HG03097 (cell line): ENCODE measurements at regions not wholly inside any gene's neighbourhood (a gene's known extent, or its start where the extent isn't known, plus 50 kb on each side); places are given as distances from the start of the nearest gene placed in this dataset.
"Not testable (repeated sequence)": the region's sequence is repeated elsewhere in the genome, so short reads cannot be mapped to it uniquely, and the experiment has no call there.

Experiments
- ATAC-seq: cut with Tn5 transposase; IDR thresholded peaks from one replicate; pipeline ENCODE4 v1.9.1; 2021; ENCODE audit not compliant: unreplicated experiment, low FRiP score

DNA sequence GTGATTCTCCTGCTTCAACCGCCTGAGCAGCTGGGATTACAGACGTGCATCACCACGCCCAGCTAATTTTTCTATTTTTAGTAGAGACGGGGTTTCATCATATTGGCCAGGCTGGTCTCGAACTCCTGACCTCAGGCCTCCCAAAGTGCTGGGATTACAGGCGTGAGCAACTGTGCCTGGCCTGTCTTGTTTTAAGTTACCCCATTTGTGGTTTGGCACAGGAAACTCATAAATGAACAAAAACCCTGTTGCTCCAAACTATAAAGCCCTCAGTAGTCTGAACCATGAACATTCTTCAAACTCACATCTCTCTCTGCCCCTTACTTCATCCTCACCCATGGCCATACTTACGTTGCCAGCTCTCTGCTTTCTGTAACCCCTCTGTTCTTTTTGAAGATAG lies 61.7 kb downstream of the RHOU start:
- not testable (repeated sequence) for ATAC-seq

- no peak for ATAC-seq
Measured at GRCh38 chr1:228798035-228798434, 62.8 kb downstream of the RHOU start.

GRCh38 chr1:228798548-228798947 lies 63.3 kb downstream of the RHOU start:
- ATAC-seq, result no peak

- no peak for ATAC-seq
Measured at GRCh38 chr1:228799924-228800323, 64.6 kb downstream of the RHOU start.

DNA sequence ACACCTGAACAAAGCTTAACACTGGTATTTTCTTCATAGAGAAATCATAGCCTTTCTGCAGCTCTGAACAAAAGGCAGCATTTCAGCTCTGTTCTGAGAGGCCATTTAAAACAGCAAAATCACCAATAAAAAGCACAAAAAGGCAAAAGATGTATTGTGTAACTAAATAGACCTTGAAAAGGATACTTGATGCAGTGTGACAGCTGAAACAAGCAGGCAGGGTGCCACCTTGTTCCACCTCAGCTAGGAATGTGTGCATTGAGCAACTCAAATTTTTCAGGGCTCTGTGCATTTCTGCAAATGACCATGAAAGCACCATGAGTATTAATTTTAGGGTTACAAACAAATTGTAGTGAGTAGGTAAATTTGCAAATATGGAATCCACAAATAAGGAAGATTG lies 65.8 kb downstream of the RHOU start:
- no peak for ATAC-seq

DNA sequence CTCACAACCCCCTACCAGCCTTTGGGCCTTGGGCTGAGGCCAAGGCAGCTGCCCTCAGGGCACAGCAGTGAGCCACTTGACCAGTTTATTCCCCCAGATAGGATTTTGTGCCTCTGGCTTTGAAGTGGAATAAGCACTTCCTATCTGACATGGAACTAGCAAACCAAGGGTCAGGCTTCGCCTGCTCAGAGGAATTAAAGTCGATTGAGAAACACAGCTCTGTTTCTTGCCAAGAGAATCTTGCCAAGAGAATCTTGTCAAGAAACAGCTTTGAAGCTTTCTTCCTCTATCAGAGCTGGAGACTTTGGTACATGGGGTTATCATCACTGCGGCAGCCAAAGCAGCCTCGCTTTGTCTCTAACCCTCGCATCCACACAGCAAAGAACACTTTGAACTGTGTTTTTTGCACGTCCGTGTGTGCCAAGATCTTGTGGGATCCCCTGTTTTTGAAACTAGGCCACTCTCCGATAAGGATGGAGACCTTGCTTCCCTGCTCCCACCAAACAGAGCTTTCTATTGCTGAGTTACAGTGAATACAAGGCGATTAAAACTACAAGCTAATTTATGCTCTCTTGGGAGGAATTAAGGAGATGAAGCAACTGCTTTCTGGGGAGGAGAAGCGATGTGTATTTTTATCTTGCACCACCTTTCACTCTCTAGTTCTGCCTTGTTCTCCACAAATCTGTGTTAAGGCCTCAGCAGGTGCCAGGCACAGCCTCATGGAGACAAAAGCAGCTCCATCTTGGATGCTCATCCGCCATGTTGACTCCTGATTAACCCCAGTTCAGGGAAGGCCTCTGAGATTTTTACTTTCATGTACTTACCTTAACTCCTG lies 67.3 kb downstream of the RHOU start:
- ATAC-seq, result no peak

DNA sequence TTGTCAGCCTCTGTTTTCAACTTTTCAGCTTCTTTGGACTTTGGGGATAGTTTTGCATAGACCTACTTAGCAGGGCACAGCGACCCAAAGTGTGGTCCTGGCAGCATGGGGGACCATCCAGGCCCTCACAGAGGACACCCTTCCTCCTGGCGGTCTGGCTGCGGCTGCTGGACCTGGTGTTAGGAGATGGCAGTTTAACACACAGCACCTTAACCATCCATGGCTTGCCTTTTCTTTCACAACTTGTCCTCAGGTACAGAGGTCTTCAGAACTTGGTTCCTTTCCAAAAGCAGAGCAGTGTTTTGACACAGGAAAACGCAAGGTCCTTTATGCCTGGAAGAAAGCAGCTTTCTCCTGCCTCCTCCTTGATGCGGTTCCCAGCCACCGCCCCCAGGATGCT lies 68.1 kb downstream of the RHOU start:
- ATAC-seq, result no peak

DNA sequence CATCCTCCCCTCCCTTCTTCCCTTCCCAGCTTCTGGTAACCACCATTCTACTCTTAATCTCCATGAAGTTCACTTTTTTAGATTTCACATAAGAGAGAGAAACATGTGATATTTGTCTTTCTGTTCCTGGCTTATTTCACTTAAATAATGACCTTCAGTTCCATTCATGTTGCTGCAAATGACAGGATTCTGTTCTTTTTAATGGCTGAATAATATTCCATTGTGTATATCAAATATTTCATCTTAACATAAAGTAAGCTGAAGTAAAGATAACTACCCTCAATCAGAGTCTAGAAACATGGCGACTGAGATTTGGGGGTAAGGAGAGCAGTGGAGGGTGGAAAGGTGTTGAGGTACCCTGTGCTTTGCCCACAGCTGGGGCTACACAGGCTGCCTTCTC lies 68.9 kb downstream of the RHOU start:
- ATAC-seq, result no peak

DNA sequence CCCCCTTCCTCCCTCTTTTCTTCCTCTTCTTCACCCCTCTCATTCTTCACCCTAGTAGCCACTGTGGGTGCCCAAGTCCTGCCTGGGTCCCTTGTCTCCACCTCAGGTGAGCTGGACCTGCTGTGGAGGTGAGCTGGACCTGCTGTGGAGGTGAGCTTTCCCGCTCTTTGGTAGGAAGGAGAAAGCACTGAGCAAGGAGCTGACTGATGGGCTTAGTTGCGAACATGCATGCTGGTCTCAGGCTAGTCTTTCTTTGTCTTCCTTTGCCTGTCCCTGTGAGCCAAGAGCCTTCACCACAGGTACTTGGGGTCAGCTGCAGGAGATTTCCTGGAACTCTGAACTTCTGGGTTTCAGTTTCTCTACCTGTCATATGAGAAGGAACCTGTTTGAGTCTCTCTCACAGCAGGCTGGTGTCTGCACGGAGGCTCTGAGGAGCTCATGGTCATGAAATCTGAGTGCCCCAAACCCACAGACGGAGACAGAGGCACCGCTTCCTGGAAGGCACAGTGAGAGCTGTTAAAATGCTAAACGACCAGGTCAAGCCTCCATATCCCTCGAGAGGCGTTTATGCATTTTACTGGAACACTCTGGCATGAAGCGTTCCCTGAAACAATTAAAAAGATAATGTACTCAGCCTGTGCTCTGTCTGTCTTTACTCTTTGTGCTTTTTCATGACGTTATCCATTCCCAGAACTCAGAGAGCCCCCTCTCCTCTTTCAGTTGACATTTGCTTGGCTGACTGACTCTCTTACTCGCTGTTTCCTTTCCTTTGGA lies 69.5 kb downstream of the RHOU start:
- ATAC-seq, result no peak

DNA sequence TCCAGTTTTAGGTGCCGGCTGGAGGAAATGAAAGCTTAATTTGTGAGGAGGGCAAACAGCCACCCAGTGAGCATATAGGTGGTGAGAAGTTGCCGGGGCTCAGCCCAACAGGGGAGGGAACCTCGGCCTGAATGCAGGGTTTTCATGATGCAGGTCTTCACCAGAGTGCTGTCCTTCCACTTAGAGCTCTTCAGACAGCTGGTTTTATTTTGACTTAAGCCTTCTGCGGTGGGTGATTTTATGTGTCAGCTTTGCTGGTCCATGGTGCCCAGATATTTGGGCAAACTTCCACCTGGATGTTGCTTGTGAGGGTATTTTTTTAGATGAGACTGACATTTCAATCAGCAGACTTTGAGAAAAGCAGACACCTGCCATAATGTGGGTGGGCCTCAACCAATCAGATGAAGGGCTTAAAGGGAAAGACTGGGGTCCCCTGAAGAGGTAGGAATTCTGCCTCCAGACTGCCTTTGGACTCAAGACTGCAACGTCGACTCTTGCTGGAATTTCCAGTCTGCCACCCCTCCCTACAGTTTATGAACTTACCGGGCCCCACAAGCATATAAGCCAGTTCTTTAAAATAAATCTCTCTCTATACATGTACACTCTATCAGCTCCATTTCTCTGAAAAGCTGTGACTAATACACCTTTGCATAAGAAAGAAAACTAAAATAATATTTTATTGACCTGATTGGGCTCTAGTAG lies 72.8 kb downstream of the RHOU start:
- no peak for ATAC-seq

GRCh38 chr1:228809621-228810394 lies 74.5 kb downstream of the RHOU start:
- no peak for ATAC-seq

- no peak for ATAC-seq
Measured at GRCh38 chr1:228810395-228810758, 75.1 kb downstream of the RHOU start.

DNA sequence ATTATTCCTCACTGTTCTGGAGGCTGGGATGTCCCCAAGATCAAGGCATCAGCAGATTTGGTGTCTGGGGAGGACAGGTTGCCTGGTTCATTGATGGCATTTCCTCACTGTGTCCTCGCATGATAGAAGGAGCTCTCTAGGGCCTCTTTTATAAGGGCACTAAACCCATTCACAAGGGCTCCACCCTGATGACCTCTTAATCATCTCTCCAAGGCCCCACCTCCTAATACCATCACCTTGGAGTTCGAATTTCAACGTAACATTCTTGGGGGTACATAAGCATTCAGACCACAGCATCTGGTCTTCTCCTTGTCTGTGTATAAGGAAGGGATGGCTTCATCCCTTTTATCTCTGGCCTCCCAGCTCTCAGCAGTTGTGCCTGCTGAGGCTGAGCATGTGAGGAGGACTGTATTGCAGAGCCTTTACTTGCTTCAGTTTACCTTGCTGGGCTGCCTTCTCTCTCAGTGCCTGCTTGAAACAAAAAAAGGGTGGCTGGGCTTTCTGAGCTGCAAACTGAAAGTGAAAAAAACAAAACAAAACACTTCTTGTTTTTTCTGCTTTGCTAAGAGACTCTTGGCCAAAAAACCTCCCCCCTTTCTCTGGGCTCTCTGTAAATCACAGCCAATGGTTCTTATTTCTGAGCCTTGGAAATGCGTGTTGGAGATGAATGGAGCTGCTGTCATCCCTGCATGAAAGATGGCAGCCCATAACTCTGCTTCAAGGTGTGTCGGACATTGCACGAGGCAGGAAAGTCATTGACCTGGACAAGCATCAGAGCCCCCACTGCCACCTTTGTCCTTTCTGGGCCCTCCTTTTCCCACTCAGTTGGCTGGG lies 75.8 kb downstream of the RHOU start:
- ATAC-seq, result peak; percentile 67

DNA sequence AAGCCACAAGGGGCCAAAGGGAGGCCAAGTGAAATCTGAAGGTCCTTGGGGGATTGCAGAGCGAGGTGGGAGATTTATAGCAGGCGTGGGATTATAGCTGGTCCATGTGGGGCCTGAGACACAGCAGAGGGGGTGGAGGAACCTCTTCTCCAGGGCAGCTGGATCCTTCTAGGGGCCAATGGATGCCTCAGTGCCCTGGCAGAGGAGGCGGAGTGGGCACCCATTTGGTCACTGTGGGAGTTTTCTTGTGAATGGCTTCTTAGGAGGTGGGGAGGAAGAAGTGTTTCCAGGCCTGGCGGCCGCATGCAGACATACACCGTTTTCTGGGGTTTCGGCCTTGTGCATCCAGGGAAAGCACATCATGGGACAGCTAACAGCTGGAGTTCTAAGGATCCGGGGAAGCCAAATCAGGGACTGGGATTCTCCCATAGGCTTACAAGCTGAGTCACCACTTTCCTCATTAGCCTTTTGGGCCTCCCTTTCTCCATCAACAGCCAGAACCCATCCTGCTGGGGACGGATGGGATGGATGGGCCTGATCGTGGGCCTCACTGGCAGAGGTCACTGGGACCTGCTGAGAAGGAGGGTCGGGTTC lies 76.5 kb downstream of the RHOU start:
- ATAC-seq, result no peak

- no peak for ATAC-seq
Measured at GRCh38 chr1:228812961-228813360, 77.7 kb downstream of the RHOU start.

DNA sequence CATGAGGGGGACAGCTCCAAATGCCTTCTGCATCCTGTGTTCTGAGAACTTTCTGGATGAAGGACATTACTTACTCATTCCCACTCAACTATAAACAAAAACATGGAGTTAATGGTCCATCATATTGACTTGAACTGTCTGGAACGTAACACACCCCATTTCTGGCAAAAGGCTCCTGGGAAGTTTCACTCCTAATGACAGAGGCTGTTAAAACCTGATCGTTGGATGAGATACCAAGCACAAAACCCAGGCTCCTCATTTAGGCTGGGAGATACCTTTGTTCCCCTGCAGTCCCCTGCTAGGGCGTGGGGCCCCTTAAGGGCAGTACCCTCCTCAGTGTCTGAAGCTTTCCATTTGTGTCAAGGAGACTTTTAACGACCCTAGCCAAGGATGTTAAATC lies 78.9 kb downstream of the RHOU start:
- ATAC-seq, result no peak

DNA sequence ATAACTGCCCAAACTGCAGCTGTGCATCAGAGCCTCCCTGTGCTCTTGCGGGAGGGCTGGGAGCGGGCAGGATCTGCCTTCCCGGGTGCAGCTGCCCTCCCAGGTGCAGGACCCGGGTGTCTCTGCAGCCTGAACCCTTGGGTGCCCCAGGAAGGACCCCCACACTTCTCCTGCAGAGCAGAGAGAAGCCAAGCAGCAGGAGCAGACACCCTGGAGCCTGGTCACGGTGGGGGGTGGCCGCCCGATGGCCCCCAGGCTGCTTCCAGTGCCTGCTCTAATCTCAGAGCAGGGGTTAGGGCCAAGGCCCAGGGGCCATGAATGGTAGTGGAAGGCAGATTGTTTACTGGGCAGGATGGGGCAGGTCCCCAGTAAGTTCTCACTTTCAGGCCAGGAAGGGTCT lies 83.0 kb downstream of the RHOU start:
- no peak for ATAC-seq

DNA sequence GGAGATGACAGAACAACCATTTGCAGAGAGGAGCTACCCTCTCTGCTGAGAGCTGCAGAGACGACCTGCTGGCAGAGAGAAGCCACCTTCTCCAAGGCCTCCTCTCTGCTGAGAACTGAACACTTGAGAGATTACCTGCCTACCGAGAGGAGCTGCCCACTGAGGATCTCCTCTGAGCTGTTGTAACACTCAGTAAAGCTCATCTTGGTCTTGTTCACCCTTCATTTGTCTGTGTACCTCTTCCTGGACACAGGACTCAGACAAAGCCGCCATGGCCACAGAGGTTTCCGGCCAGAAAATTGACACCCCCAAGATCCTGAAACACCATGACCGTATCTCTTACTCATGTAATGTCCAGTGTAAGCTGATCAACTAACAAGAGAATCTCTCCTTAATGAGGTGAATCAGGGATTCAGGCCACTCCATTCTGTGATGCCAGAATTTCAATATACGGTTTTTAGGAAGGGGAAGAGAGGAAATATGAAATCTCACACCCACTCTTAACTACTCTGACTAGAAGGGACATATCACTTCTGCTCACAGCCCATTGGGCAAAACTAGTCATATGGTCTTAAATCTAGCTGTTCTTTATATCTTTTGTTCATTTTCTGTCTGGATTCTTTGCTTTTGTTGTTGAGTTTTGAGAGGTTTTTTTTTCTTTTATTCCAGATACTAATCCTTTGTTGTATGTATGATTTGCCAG lies 83.8 kb downstream of the RHOU start:
- no peak for ATAC-seq

DNA sequence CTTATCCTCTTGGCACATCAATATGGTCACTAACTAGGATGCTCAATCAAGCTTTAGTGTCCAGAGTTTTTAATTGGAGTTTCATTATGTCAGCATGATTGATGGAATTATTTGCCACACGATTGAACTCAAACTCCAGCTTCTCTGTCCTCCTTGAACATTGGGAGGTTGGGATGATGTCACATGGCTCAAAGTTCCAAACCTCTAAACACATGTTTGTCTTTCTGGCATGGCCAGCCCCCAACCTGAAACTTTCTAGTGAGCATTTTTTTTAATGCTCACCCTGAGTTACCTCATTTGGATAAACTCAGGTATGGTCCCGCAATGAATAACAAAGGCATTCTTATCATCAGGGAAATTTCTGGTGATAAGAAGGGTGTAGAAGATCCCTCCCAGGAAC lies 86.0 kb downstream of the RHOU start:
- ATAC-seq, result no peak
